ENCODE measurements at regions not wholly inside any gene's neighbourhood (a gene's known extent, or its start where the extent isn't known, plus 50 kb on each side); places are given as distances from the start of the nearest gene placed in this dataset.

GRCh38 chr5:125061726-125062125, 315.3 kb upstream of the ZNF608 start:
- H3K27ac ChIP-seq (ENCODE audit: low read length): no peak overlapping the region
- H3K27me3 ChIP-seq (replicated peaks in 1 of 2; ENCODE audit: control insufficient read depth in 2 of 2, extremely low read depth in 1 of 2, insufficient read depth in 2 of 2, low read length in 1 of 2): no peaks in the 10 kb centered on the region
- no peak for DNase-seq
- no peaks in the 10 kb centered on the region for H3K4me1 ChIP-seq (ENCODE audit: control insufficient read depth in 1 of 2, extremely low read depth in 1 of 2, insufficient read depth in 2 of 2, low read length in 2 of 2)
- no peak for ATAC-seq (replicated peaks in 1 of 4)
- peaks cover 0 to 3% (median 3%) of the 10 kb centered on the region in 3 donors for H3K9me3 Mint-ChIP-seq
- no peaks in the 10 kb centered on the region for H3K27me3 Mint-ChIP-seq
- H3K4me3 Mint-ChIP-seq: no peak overlapping the region
- H3K4me1 Mint-ChIP-seq: no peaks in the 10 kb centered on the region
- no peak overlapping the region for H3K4me3 ChIP-seq (ENCODE audit: control insufficient read depth in 1 of 2, extremely low read depth in 1 of 2, low read length in 1 of 2)
- H3K9me3 ChIP-seq: no peaks in the 10 kb centered on the region
- H3K36me3 ChIP-seq (ENCODE audit: control insufficient read depth in 2 of 2, extremely low read depth in 1 of 2, insufficient read depth in 1 of 2, low read length in 1 of 2): no peaks in the 10 kb centered on the region
- CTCF ChIA-PET: no interaction called here
- POLR2A ChIA-PET: no interaction called here
- 92% methylated on average over 1 of the region's 2 CpGs for WGBS (ENCODE audit: insufficient coverage)
- H3K27ac Mint-ChIP-seq: no peak overlapping the region
- H3K36me3 Mint-ChIP-seq: no peaks in the 10 kb centered on the region

GRCh38 chr5:125064621-125065438, 318.4 kb upstream of the ZNF608 start:
- no peaks in the 10 kb centered on the region for H3K9me3 ChIP-seq
- no peaks in the 10 kb centered on the region for H3K27me3 ChIP-seq (replicated peaks in 1 of 2; ENCODE audit: control insufficient read depth in 2 of 2, extremely low read depth in 1 of 2, insufficient read depth in 2 of 2, low read length in 1 of 2)
- no peak for DNase-seq
- WGBS (ENCODE audit: insufficient coverage): 80% methylated on average over 1 of the region's 8 CpGs
- CTCF ChIA-PET: no interaction called here
- no peak overlapping the region for H3K4me3 Mint-ChIP-seq
- ATAC-seq (replicated peaks in 1 of 4): no peak
- POLR2A ChIA-PET: no interaction called here
- no peaks in the 10 kb centered on the region for H3K4me1 ChIP-seq (ENCODE audit: control insufficient read depth in 1 of 2, extremely low read depth in 1 of 2, insufficient read depth in 2 of 2, low read length in 2 of 2)
- H3K4me3 ChIP-seq (ENCODE audit: control insufficient read depth in 1 of 2, extremely low read depth in 1 of 2, low read length in 1 of 2): no peak overlapping the region
- no peaks in the 10 kb centered on the region for H3K27me3 Mint-ChIP-seq
- H3K27ac ChIP-seq (ENCODE audit: low read length): no peak overlapping the region
- no peaks in the 10 kb centered on the region for H3K36me3 Mint-ChIP-seq
- no peaks in the 10 kb centered on the region for H3K4me1 Mint-ChIP-seq
- H3K9me3 Mint-ChIP-seq: peaks cover 3 to 7% (median 4%) of the 10 kb centered on the region in 3 donors
- H3K36me3 ChIP-seq (ENCODE audit: control insufficient read depth in 2 of 2, extremely low read depth in 1 of 2, insufficient read depth in 1 of 2, low read length in 1 of 2): no peaks in the 10 kb centered on the region
- H3K27ac Mint-ChIP-seq: no peak overlapping the region

GRCh38 chr5:125065741-125066140, 319.3 kb upstream of the ZNF608 start:
- 60% methylated on average over 1 of the region's 2 CpGs for WGBS (ENCODE audit: insufficient coverage)
- H3K4me3 ChIP-seq (ENCODE audit: control insufficient read depth in 1 of 2, extremely low read depth in 1 of 2, low read length in 1 of 2): no peak overlapping the region
- ATAC-seq (replicated peaks in 1 of 4): no peak
- Mint-ChIP-seq H3K27ac (no peak overlapping the region), H3K27me3 (no peaks in the 10 kb centered on the region), H3K36me3 (no peaks in the 10 kb centered on the region), H3K9me3 (peaks cover 3 to 8% (median 4%) of the 10 kb centered on the region in 3 donors), H3K4me3 (no peak overlapping the region), H3K4me1 (no peaks in the 10 kb centered on the region)
- no peak overlapping the region for H3K27ac ChIP-seq (ENCODE audit: low read length)
- no peaks in the 10 kb centered on the region for H3K36me3 ChIP-seq (ENCODE audit: control insufficient read depth in 2 of 2, extremely low read depth in 1 of 2, insufficient read depth in 1 of 2, low read length in 1 of 2)
- H3K27me3 ChIP-seq (replicated peaks in 1 of 2; ENCODE audit: control insufficient read depth in 2 of 2, extremely low read depth in 1 of 2, insufficient read depth in 2 of 2, low read length in 1 of 2): no peaks in the 10 kb centered on the region
- H3K9me3 ChIP-seq: no peaks in the 10 kb centered on the region
- CTCF ChIA-PET: no interaction called here
- no peaks in the 10 kb centered on the region for H3K4me1 ChIP-seq (ENCODE audit: control insufficient read depth in 1 of 2, extremely low read depth in 1 of 2, insufficient read depth in 2 of 2, low read length in 2 of 2)
- POLR2A ChIA-PET: no interaction called here
- no peak for DNase-seq

GRCh38 chr5:125070961-125071360, 324.5 kb upstream of the ZNF608 start:
- Histone ChIP-seq H3K9me3 (no peaks in the 10 kb centered on the region), H3K4me3 (ENCODE audit: control insufficient read depth in 1 of 2, extremely low read depth in 1 of 2, low read length in 1 of 2) (no peak overlapping the region), H3K27ac (ENCODE audit: low read length) (no peak overlapping the region), H3K36me3 (ENCODE audit: control insufficient read depth in 2 of 2, extremely low read depth in 1 of 2, insufficient read depth in 1 of 2, low read length in 1 of 2) (no peaks in the 10 kb centered on the region), H3K27me3 (replicated peaks in 1 of 2; ENCODE audit: control insufficient read depth in 2 of 2, extremely low read depth in 1 of 2, insufficient read depth in 2 of 2, low read length in 1 of 2) (no peaks in the 10 kb centered on the region), H3K4me1 (ENCODE audit: control insufficient read depth in 1 of 2, extremely low read depth in 1 of 2, insufficient read depth in 2 of 2, low read length in 2 of 2) (no peaks in the 10 kb centered on the region)
- WGBS (ENCODE audit: insufficient coverage): no CpG with 5 or more reads among the region's 3 CpGs
- ATAC-seq (replicated peaks in 1 of 4) (no peak), DNase-seq (no peak)
- ChIA-PET CTCF (no interaction called here), POLR2A (no interaction called here)
- Mint-ChIP-seq H3K4me1 (no peaks in the 10 kb centered on the region), H3K9me3 (peaks cover 15 to 42% (median 17%) of the 10 kb centered on the region in 3 donors), H3K27me3 (no peaks in the 10 kb centered on the region), H3K4me3 (no peak overlapping the region), H3K27ac (no peak overlapping the region), H3K36me3 (no peaks in the 10 kb centered on the region)

GRCh38 chr5:125073090-125073489, 326.7 kb upstream of the ZNF608 start:
- Mint-ChIP-seq H3K27me3 (no peaks in the 10 kb centered on the region), H3K4me3 (no peak overlapping the region), H3K4me1 (no peaks in the 10 kb centered on the region), H3K9me3 (peaks cover 15 to 44% (median 19%) of the 10 kb centered on the region in 3 donors), H3K27ac (no peak overlapping the region), H3K36me3 (no peaks in the 10 kb centered on the region)
- Histone ChIP-seq H3K36me3 (ENCODE audit: control insufficient read depth in 2 of 2, extremely low read depth in 1 of 2, insufficient read depth in 1 of 2, low read length in 1 of 2) (no peaks in the 10 kb centered on the region), H3K9me3 (no peaks in the 10 kb centered on the region), H3K4me3 (ENCODE audit: control insufficient read depth in 1 of 2, extremely low read depth in 1 of 2, low read length in 1 of 2) (no peak overlapping the region), H3K27me3 (replicated peaks in 1 of 2; ENCODE audit: control insufficient read depth in 2 of 2, extremely low read depth in 1 of 2, insufficient read depth in 2 of 2, low read length in 1 of 2) (no peaks in the 10 kb centered on the region), H3K4me1 (ENCODE audit: control insufficient read depth in 1 of 2, extremely low read depth in 1 of 2, insufficient read depth in 2 of 2, low read length in 2 of 2) (no peaks in the 10 kb centered on the region), H3K27ac (ENCODE audit: low read length) (no peak overlapping the region)
- ATAC-seq (replicated peaks in 1 of 4) (no peak), DNase-seq (no peak)
- CTCF ChIA-PET: no interaction called here
- POLR2A ChIA-PET: no interaction called here
- no CpG with 5 or more reads among the region's 1 CpG for WGBS (ENCODE audit: insufficient coverage)

- Histone ChIP-seq H3K27me3 (replicated peaks in 1 of 2; ENCODE audit: control insufficient read depth in 2 of 2, extremely low read depth in 1 of 2, insufficient read depth in 2 of 2, low read length in 1 of 2) (no peaks in the 10 kb centered on the region), H3K4me3 (ENCODE audit: control insufficient read depth in 1 of 2, extremely low read depth in 1 of 2, low read length in 1 of 2) (no peak overlapping the region), H3K36me3 (ENCODE audit: control insufficient read depth in 2 of 2, extremely low read depth in 1 of 2, insufficient read depth in 1 of 2, low read length in 1 of 2) (no peaks in the 10 kb centered on the region), H3K4me1 (ENCODE audit: control insufficient read depth in 1 of 2, extremely low read depth in 1 of 2, insufficient read depth in 2 of 2, low read length in 2 of 2) (no peaks in the 10 kb centered on the region), H3K9me3 (no peaks in the 10 kb centered on the region), H3K27ac (ENCODE audit: low read length) (no peak overlapping the region)
- POLR2A ChIA-PET: no interaction called here
- Mint-ChIP-seq H3K27ac (no peak overlapping the region), H3K4me3 (no peak overlapping the region), H3K27me3 (no peaks in the 10 kb centered on the region), H3K9me3 (peaks cover 11 to 36% (median 19%) of the 10 kb centered on the region in 3 donors), H3K36me3 (no peaks in the 10 kb centered on the region), H3K4me1 (no peaks in the 10 kb centered on the region)
- no CpG with 5 or more reads among the region's 2 CpGs for WGBS (ENCODE audit: insufficient coverage)
- ATAC-seq (replicated peaks in 1 of 4) (no peak), DNase-seq (no peak)
- CTCF ChIA-PET: no interaction called here
Measured at GRCh38 chr5:125075567-125075966, 329.1 kb upstream of the ZNF608 start.

Data from T-cell (primary cell).